NCI-H1105 treated with DMSO at 0.1 percent for 48 hours (cell line): ENCODE measurements at regions not wholly inside any gene's neighbourhood (a gene's known extent, or its start where the extent isn't known, plus 50 kb on each side); places are given as distances from the start of the nearest gene placed in this dataset.
"Not testable (repeated sequence)": the region's sequence is repeated elsewhere in the genome, so short reads cannot be mapped to it uniquely, and the experiment has no call there.

Experiments
- DNase-seq: peaks from one replicate; lab custom pipeline; 2025; lab: John Stamatoyannopoulos, UW

DNA sequence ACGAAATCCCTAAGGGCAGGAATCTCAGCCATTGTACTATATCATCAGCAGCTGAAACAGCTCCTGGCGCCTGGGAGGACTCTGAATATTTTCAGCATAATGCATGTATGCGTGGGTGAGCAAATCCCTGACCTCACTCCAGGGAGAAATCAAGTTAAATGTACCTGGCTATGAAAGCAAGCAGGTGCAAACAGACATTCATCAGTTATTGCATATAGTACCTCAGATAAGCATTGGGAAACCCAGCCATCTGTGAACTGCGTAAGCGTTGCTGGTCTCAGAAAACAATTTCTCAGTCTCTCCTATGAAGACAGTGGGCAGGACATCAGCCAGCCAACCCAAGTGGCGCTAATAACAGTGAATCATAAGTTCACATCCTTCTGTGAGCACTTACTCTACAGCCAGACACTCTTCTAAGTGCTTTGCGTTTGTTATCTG is 622.6 kb downstream of the EPM2A start:
- no peak for DNase-seq

DNA sequence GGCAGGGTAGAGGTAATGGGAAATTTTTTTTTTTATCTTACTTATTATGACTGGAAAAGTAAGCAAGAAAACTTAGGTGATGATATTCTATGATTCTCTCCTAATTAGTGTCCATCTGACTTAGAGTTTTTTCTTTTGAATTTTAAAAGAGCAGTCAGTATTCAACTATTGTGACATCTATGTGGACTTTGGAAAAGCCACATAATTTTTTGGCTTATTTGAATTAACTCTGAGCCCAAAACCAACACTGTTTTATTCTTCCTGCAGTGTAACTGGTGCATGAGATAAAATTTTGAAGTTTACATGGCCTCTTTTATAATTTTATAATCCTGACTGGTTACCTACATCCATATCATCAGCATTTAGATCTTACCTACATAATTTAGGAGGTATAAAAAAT is 619.7 kb downstream of the EPM2A start:
- DNase-seq: no peak

DNA sequence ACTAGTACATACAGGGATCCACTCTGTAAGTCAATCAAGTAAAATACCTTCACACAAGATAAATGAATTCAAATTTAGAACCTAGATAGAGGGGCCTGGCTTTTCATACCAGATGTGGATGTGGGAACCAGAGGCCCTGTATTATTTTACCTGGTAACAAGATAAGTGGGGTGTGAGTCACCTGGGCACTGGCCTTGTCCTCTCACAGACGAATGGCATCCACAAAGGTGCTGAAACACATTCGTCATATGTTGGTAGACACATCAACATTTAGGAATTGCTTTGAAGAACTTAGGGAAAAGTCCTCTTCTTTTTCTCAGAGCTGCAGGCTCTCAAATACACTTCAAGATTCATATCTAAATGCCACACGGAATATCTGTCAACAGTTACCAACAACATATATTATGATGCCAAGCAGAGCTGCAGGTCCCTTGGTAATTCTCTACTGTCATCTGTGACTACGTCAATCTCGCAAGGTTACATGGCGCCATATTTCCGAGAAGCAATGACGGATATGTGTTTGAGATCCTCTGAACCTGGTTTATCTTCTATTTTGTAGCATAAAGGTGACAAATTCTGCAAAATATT is 618.6 kb downstream of the EPM2A start:
- no peak for DNase-seq

DNA sequence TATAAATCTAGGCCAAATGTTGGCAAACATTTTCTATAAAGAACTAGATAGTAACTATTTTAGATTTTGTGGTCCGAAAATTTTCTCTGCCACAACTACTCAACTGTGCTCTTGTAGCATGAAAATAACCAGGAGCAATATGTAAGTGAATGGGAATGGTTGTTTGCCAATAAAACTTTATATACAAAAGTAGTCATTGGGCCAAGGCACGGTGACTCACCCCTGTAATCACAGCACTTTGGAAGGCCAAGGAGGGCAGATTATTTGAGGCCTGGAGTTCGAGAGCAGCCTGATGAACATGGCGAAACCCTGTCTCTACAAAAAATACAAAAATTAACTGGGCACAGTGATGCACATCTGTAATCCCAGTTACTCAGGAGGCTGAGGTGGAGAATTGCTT is 617.1 kb downstream of the EPM2A start:
- no peak for DNase-seq

DNA sequence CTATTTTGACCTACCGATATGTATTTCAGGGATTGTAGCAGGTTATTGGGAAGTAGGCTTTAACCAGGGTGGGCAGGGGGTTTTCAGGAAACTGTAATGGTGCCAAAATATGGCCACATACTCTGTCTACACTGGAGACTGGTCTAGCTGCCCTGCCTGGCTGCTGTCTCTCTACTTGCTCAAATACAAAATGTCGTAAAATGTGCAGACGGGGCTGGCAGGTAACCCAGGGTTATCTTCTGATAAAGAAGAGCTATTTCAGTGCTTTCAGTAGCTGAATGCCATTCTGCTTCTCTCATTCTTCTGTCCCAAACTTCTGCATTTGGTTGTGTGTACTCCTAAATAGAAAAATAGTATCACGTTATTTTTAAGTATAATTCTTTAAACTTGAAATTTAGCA is 616.2 kb downstream of the EPM2A start:
- no peak for DNase-seq

DNA sequence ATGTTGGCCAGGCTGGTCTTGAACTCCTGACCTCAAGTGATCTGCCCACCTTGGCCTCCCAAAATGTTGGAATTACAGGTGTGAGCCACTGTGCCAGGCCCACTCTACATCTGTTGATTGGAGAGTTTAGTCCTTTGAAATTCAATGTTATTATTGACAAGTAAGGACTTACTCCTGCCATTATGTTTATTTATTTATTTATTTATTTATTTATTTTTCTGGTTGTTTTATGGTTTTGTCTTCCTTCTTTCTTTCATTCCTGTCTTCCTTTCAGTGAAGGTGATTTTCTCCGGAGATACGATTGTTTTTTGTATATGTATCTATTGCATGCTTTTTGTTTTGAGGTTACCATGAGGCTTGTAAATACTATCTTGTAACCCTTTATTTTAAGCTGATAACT is 602.6 kb downstream of the EPM2A start:
- no peak for DNase-seq

DNA sequence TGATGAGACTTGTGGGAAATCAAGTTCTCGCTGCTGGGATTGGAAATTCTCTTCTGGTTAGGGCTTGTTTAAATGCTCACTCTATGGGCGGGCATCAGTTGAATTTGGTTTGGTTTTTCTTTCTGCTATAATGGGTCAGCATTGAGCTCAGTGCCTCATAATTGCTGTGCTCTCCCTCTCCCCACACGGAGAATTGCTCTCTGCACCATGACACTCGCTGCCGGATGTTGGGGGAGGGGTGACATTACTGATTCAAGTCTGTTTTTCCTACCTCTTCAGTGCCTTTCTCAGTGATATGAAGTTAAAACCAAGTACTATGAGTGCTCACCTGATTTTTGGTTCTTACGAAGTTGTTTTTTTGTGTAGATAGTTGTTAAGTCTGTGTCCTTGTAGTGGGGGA is 599.6 kb downstream of the EPM2A start:
- DNase-seq: no peak

DNA sequence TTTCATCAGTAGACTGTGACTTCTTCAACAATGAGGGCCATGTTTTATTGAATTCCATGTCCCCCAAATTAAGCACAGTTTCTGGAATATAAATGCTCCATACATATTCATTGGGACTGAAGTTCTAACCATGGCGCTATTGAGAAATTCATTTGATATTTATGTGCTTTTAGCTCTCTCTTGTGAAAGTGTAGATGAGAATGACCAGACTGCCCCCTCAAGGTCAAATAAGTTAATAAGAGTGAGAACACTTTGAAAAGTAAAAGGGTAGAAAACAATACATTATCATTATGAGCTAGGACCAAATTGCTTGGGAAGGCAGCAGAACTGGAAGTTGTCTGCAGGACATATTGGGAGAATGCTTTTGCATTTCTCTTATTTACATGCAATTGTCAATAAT is 597.9 kb downstream of the EPM2A start:
- peak; percentile 22 for DNase-seq

DNA sequence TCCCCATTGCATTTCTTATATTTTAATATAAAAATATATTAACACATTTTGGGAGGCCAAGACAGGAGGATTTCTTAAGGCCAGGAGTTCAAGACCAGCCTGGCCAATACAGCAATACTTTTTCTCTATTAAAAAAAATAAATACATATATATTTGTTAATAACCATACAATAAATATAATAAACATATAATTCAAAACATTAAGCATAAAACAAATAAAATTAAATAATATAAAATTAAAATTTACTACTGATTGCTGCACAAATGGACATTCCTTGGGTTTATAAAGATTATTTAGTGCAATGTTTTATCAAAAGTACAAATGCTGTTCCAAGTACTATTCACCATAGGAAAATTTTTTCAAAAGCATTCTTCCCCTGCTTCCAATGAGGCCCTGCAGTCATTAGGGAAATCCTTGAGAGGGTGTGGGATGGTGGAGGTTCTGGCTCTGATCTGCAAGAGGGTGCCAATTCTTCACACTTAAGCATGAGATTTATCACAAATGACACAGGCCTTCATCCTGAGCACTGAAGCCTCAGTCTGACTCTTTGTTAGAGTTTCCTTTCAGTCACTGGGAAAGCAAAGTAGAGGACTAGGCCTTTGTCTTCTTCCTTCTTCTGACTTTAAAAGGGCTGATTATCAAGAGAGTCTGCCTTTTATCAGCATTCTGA is 596.7 kb downstream of the EPM2A start:
- DNase-seq: no peak

DNA sequence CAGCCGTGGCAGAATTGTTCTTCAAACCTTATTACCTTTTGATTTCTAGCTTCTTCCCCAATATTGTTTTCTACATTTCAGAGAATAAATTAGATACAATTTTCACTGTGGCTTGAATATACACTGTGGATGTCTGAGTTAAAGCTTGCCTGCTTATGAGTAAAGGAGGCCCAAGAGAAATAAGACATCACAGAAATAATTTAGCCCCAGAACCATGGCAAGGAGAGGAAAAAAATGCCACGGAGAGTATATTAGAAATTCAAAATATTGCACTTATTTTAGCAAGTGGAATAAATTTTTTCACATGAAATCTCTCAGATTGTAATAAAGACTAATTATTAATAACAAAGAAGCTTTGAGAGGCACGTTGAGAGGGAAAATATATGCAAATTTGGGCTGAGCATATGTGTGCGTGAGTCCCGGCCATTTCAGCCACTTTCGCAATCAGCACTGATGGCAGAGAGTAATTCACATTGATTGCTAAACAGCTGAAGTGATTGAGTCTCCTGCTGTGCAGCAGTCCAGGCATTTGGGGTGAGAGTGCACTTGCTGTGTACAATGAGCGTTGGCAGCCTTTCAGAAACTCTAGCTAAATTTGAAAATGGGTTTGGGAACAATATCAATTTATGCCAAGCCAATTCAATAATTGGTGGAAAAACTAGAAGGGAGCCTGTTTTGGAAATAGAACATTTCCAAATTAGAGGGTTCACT is 596.0 kb downstream of the EPM2A start:
- DNase-seq: peak; percentile 66

DNA sequence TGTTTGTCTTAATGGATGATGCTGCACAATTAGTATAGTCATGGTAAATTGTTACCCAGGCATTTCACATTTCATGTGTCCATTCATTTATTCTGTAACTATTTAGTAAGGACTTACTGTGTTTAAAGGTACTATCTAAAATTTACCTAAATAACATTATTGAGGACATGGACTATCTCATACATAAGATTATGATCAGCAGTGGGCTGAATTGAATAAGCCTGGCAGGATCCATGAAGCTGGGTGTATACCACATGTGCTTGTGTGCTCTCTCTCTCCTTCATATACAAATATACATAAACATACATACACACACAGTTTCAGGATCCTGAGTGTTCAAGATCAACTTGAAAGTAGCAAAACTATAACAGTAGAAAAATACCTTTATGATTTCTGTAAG is 595.4 kb downstream of the EPM2A start:
- DNase-seq: no peak

DNA sequence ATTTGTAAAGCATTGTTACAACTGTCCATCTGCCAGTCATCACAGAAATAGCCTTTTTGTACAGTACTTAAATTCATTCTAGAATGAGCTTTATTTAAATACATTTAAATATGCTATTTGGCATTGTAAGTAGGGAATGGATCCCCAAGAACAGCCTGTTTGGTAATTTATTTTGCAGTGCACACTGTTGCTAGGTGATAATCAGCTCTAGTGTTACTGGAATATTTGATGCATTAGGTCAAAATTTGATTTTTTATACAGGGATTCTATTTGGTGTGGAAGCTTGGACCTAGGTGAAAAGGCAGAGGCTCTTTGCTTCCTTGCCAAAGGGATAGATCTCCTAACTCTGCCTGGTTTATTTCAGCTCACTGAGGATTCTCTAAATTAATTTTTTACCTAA is 593.7 kb downstream of the EPM2A start:
- DNase-seq: no peak

DNA sequence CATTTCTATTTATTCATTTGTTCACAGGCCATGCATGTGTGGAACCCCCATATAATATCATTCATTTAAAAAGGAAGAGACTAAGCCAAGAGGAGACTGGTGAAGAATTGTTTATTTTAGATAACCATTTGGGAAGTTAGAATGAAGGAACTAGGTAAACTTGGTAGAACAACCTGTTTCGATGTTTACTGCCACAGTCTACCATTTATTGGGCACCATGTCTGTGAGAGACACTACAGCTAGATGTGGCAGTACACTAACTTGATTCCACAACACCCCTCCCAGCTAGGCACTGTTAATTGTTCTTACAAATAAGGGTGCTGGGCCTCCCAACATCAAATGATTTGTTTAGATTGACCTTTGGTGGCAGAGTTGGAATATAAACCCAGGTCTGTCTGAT is 592.4 kb downstream of the EPM2A start:
- no peak for DNase-seq

DNA sequence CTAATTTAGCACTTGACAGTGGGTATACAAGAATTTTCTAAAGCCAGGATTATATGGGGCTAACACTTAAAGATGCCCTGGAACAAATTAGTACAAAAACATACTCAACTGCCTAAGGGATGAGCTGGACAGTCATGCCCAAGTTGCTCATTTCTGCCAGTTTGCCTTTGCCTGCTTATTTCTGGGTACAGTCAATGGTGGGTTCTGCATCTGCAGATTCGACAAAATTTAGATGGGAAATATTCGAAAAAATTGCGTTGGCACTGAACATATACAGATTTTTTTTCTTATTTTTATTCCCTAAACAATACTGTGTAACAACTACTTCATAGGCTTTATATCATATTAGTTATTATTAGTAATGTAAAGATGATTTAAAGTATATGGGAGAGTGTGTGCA is 591.9 kb downstream of the EPM2A start:
- no peak for DNase-seq

DNA sequence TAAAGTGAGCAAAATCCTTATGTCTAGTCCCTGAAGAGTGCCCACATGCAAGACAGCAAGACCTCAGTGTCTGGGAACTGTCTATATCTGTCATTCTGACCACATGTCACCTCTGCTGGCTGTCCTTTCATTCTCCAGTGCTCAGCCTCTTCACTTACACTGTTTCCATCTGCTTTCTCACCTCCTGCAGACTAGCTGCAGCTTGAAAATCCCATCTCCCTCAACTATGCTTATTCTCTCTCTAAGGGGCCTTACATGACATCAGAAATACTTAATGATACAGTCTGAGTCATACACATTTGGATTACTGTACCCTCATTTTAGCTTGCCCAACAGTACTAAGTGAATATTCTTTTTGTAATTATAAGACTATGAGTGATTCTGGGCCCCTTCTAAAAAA is 587.8 kb downstream of the EPM2A start:
- no peak for DNase-seq

DNA sequence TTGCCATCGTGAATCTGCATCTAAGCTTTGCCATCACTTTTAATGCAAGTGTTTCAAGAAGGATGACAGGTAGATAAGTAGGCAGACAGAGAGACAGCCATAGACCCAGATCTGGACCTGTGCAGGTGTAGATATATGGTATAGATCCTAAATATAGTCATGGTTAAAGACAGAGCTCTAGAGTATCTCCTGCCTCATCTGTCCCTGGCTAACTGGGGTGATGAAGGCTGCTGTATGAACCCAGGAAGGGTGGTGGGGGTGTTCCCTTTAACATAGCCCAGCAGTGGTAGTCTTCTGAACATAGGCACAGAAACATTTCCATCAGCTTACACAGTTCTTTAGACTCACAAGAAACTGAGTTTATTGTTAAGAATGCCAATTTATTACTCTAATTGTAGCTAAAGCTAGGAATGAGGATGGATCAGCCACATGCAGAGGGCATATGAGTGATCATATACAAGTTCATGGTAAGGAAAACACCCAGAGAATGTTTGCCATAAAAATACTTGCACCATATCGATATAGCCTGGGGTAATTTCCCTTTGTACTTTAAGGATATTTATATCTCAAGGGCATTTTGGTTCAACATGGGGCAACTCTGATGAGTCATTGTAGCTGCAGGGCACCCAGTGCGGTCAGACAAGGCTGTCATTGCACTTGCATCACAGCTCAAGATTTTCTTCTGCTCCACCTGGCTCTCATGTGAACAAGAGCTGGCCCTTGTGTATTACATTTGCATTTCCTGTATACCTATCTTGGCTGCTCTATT is 587.2 kb downstream of the EPM2A start:
- DNase-seq: no peak

DNA sequence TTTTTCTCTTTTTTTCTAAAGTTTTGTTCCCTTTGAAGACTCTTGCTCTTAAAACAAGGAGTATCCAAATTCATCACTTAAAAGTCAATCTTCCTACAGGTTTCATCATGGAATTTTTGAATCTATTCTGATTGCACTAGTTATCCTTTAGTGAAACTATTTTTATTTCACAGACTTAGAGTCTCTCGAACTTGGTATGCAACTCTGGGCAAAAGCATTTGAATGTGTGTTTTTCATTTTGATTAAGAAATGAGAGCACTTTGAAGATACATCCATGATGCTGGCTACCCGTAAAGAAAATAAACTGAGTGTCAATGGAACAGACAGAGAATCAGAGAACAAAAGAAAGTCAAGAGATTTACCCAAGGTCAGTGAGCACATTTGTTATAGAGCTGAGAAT is 586.5 kb downstream of the EPM2A start:
- no peak for DNase-seq

DNA sequence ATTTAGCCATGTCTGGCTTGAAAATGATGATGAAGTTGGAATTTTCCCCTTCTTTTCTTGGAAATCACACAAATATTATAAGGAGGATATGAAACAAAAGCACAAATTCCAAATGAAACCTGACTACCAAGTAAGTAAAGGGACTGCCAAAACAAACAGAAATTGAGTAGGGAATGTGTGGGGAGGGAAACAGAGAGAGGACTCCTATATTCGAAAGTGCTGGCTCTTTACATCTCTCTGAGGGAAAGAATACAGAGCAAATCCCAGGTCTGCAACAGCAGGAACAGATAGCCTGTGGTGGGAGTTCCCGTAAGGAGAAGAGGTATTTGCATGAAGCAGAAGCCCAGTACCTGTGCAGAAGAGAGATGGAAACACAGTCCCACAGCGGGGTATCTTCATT is 583.7 kb downstream of the EPM2A start:
- DNase-seq: no peak

DNA sequence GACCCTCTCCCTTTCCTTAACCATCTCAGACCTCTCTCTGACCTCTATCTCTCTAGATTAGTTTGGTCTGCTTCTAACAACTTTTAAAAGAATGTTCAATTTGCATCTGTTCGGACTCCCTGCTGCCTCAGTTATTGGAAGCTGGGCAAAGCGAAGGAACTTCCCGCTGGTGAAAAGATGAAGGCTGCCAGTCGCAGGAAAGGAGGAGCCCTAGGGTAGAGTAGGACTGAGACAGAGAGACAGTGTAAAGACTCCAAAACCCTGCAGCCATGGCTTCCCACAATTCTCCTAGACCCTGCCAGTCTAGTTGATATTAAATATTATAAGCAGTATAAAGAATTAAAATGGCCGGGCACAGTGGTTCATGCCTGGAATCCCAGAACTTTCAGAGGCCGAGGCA is 581.8 kb downstream of the EPM2A start:
- DNase-seq: no peak

DNA sequence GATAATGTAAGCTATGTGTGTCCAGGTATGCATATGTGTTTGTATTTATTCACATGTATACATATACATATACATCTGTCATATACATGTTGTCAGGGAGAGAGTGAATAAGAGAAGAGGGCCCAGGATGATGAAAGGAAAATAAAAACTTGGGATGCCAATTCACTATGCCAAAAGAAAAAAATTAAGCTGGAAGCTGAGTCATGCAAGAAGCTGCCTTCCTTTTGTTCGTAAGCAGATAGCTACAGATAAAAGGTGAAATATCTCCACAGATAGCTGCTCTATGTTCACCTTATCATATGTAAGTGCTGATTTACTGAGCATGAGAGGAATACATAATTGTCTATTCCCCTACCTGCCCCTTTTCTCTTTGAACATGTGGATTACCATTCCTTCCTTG is 579.9 kb downstream of the EPM2A start:
- DNase-seq: no peak

DNA sequence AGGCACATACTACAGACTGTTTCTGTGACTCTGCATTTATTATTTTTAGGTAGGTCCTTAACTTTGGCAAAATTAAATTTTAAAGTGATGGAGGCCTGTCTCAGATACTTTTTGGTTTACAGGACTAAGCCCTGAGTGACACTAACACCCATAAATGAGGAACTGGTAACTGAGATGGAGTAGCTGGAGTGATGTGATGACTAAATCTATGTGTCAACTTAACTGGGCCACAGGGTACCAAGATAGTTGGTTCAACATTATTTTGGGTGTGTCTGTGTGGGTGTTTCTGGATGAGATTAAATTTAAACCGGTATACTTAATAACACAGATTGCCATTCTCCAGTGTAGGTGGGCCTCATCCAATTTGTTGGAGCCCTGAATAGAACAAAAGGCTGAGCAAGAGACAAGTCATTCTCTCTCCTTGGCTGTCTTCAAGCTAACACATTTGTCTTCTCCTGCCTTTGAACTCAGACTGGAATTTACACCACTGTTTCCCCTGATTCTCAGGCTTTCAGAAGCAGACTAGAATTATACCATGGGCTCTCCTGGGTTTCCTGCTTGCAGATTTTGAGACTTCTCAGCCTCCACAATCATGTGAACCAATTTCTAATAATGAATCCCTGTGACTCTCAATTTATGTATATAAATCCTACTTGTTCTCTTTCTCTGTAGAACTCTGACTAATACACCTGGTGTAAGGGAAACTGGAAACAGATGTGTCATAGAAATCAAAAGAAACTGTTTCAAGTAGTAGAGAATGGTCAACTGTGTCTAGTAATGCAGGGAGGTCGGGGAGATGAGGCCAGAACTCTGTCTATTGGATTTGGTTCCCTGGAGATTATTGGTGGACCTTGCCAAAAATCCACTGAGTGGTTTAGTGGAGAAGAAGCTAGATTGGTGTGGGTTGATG is 579.2 kb downstream of the EPM2A start:
- no peak for DNase-seq

DNA sequence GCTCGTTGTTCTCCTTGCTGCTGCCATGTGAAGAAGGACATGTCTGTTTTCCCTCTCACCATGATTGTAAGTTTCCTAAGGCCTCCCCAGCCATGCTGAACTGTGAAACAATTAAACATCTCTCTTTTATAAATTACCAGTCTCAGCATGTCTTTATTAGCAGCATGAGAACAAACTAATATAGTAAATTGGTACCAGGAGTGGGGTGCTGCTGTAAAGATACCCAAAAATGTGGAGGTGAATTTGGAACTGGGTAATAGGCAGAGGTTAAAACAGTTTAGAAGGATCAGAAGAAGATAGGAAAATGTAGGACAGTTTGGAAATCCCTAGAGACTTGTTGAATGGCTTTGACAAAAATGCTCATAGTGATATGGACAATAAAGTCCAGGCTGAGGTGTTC is 576.7 kb downstream of the EPM2A start:
- DNase-seq: not testable (repeated sequence)
